Tibial artery (tissue), 4 donors: ENCODE measurements at regions not wholly inside any gene's neighbourhood (a gene's known extent, or its start where the extent isn't known, plus 50 kb on each side); places are given as distances from the start of the nearest gene placed in this dataset.
"Not testable (repeated sequence)": the region's sequence is repeated elsewhere in the genome, so short reads cannot be mapped to it uniquely, and the experiment has no call there.

Experiments used
- DNase-seq, 2 donors: peaks; one replicate each; pipeline ENCODE4 v3.0.0-alpha.2; 2019
- H3K27ac ChIP-seq, 2 donors: fragments of 200-600 bp; sonication (generic) in 1 of 2; 1 replicate in 1 of 2; 2 replicates in 1 of 2; pipeline ENCODE4 v1.5.1; 2018 to 2019; ENCODE audit warnings: mild to moderate bottlenecking in 1 of 2
- H3K27me3 ChIP-seq, 2 donors: fragments of 200-600 bp; sonication (generic) in 1 of 2; one replicate each; pipeline versions ENCODE4 v1.5.1 to v1.6.0; 2016 to 2019
- H3K36me3 ChIP-seq, 3 donors: fragments of 200-600 bp; sonication (generic) in 2 of 3; one replicate each; pipeline ENCODE4 v1.5.1; 2016 to 2019; ENCODE audit warnings: mild to moderate bottlenecking in 2 of 3
- H3K4me1 ChIP-seq, 4 donors: fragments of 200-600 bp; sonication (generic) in 2 of 4; 1 replicate in 3 of 4; 2 replicates in 1 of 4; pipeline ENCODE4 v1.5.1; 2016 to 2019
- H3K4me3 ChIP-seq, 2 donors: fragments of 200-600 bp; sonication (generic) in 1 of 2; 1 replicate in 1 of 2; 2 replicates in 1 of 2; pipeline ENCODE4 v1.5.1; 2018 to 2019; ENCODE audit warnings: mild to moderate bottlenecking in 2 of 2
- H3K9me3 ChIP-seq, 3 donors: fragments of 200-600 bp; sonication (generic) in 1 of 3; one replicate each; pipeline ENCODE4 v1.5.1; 2016 to 2019
- CTCF ChIP-seq, 2 experiments: fragments of 200-600 bp in 1 of 2; fragments of 450-650 bp in 1 of 2; IDR thresholded peaks; one replicate each; pipeline ENCODE4 v1.5.1; 2017 to 2019; ENCODE audit warnings: antibody characterized with exemption in 2 of 2, mild to moderate bottlenecking in 1 of 2, moderate library complexity in 1 of 2
- intact Hi-C: fragments of 100-400 bp; cut with DNase I; formaldehyde crosslinking; loops from one replicate; pipeline ENCODE4 v1.15.0; 2023; ENCODE audit warnings: low total_unique reads

- no peaks in the 10 kb centered on the region for H3K9me3 ChIP-seq
- intact Hi-C loops, result no loop called here
- no peak overlapping the region for H3K27ac ChIP-seq
- no peaks in the 10 kb centered on the region for H3K4me1 ChIP-seq
- TF ChIP-seq CTCF (IDR thresholded peaks at IDR 0.05), result no peak
- no peak overlapping the region for H3K4me3 ChIP-seq
- no peak for DNase-seq
- no peaks in the 10 kb centered on the region for H3K27me3 ChIP-seq
- H3K36me3 ChIP-seq, result no peaks in the 10 kb centered on the region
These were observed 54.2 kb upstream of the NFIA start for GRCh38 chr1:61028136-61028535.

- DNase-seq, H3K4me3 ChIP-seq, H3K4me1 ChIP-seq, H3K9me3 ChIP-seq, H3K27me3 ChIP-seq, H3K27ac ChIP-seq, H3K36me3 ChIP-seq, intact Hi-C loops: not testable (repeated sequence)
These were observed 64.3 kb upstream of the NFIA start for GRCh38 chr1:61018068-61018467.

DNA sequence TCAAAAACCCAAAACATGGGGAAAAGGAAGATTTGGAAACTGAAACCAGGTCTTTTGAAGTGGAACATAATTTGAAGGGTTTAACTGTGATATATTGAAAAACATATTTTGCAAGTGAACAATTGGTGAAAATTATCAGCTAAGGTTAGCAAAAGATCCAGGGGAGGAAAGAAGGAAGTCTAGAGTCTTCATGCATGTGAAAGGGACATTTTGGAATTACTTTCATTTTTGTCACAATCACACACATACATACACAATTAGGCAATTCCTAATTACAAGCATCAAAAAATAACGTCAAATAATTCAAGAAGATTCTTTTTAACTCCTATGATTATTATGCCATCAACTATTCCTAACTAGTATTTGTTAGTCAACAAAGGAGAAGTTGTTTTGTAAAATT lies 64.7 kb upstream of the NFIA start:
- H3K36me3 ChIP-seq, result no peaks in the 10 kb centered on the region
- no peak overlapping the region for H3K4me3 ChIP-seq
- H3K9me3 ChIP-seq, result no peaks in the 10 kb centered on the region
- TF ChIP-seq CTCF (IDR thresholded peaks at IDR 0.05), result no peak
- no peak overlapping the region for H3K27ac ChIP-seq
- no peaks in the 10 kb centered on the region for H3K27me3 ChIP-seq
- intact Hi-C loops, result no loop called here
- H3K4me1 ChIP-seq, result peaks cover 0 to 14% (median 8%) of the 10 kb centered on the region in 4 donors
- no peak for DNase-seq

DNA sequence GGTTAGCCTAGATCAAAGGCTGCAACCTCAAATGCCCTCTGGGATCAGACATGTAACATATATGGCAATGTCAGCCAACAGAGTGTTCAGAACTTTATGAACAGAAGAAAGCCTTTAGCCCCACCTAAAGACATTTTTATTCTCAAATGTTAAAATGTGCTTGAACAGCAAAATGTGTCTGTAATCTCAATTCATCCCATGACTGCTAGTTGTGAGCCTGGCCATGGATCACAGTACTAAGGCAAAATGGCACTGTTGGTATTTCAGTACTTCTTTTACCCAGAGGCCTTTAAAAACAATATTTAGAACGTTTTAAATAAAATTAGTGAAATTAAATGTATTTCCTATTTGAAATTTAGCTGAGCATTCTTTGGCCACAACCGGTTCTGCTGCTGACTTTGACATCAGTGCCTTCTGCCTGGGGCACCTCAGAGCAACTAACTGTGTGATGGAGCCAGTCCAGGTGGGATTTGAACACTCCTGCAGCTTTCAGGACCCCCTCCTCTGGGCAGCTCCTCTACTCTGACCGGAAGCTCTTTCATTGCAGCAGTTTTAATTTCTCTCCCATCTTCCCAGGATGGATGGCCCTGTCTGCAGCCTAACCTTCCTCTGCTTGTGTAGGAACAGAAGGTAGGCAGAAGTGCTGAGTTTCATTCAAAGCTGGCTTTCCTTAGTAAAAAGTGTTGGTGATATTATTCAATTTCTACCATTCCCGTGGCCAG lies 68.3 kb upstream of the NFIA start:
- H3K36me3 ChIP-seq, result no peaks in the 10 kb centered on the region
- H3K9me3 ChIP-seq, result no peaks in the 10 kb centered on the region
- no peak overlapping the region for H3K4me3 ChIP-seq
- no peak for TF ChIP-seq CTCF (IDR thresholded peaks at IDR 0.05)
- DNase-seq, result no peak
- peaks cover 0 to 26% (median 13%) of the 10 kb centered on the region in 4 donors for H3K4me1 ChIP-seq
- peak overlapping the region; percentile 15 to 28 for H3K27ac ChIP-seq
- intact Hi-C loops, result no loop called here
- no peaks in the 10 kb centered on the region for H3K27me3 ChIP-seq

DNA sequence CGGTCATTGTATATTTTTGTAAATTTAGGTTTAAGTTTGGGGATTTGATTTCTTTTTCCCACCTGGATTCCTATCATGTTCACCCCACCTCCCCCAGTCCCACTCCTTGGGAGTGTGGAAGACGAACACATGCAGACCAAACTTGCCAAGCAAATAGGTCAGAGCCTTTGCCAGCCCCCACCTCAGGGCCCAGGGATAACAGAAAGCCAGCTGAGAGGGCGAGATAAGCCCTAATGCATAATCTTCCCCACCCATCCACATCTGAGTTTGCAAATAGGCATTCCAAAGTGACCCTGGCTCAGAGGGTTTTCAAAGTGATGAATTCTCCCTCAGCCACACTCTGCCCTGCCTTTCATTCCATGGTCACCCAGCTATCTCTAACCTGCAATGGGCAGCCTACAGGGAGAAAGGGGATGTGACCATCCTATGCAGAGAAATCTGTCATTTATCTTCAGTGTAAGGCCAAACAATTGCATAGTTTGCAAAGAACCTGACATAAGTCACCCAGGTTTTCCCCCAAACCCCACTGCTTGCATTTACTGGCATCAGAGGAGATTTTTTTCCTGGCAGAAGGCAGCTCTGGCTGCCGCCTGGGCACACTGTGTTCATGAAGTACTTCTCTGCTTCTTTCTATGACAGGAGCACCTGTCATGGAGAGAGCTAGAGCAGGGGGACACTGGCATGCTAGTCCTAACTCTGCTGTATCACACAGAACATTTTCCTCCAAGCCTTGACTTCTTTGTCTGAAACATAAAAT lies 69.0 kb upstream of the NFIA start:
- H3K4me3 ChIP-seq, result no peak overlapping the region
- H3K27me3 ChIP-seq, result no peaks in the 10 kb centered on the region
- DNase-seq, result no peak
- H3K36me3 ChIP-seq, result no peaks in the 10 kb centered on the region
- no peaks in the 10 kb centered on the region for H3K9me3 ChIP-seq
- intact Hi-C loops, result no loop called here
- peak overlapping the region; percentile 15 to 28 for H3K27ac ChIP-seq
- peaks cover 0 to 26% (median 13%) of the 10 kb centered on the region in 4 donors for H3K4me1 ChIP-seq
- TF ChIP-seq CTCF (IDR thresholded peaks at IDR 0.05), result no peak

- TF ChIP-seq CTCF (IDR thresholded peaks at IDR 0.05), result no peak
- Histone ChIP-seq H3K4me3 (no peak overlapping the region), H3K36me3 (no peaks in the 10 kb centered on the region), H3K4me1 (peaks cover 0 to 26% (median 13%) of the 10 kb centered on the region in 4 donors), H3K9me3 (no peaks in the 10 kb centered on the region), H3K27me3 (no peaks in the 10 kb centered on the region), H3K27ac (peak overlapping the region in 1 of 2 donors; percentile 28)
- no peak for DNase-seq
- intact Hi-C loops, result no loop called here
These were observed 70.0 kb upstream of the NFIA start for GRCh38 chr1:61012341-61012761.
